Activated T-helper 1 cell treated with anti-CD3 and anti-CD28 coated beads, Interleukin-12 subunit alpha, Interleukin-12 subunit beta, Interleukin-2, Interleukin-4 antibody, amounts not matched to agents 30 ng/mL and 10 ng/mL and 1 ng/mL, durations not matched to agents 14 hours and 24 hours and 36 hours (primary cell): ENCODE measurements at regions not wholly inside any gene's neighbourhood (a gene's known extent, or its start where the extent isn't known, plus 50 kb on each side); places are given as distances from the start of the nearest gene placed in this dataset.

Source experiments
- DNase-seq: peaks from one replicate; pipeline ENCODE4 v3.0.0; 2021; ENCODE audit warnings: low spot score
- H3K27ac Mint-ChIP-seq: one replicate; pipeline ENCODE4 v1.8.0; 2021; ENCODE audit warnings: mild to moderate bottlenecking, mixed read lengths
- H3K27me3 Mint-ChIP-seq: one replicate; pipeline ENCODE4 v1.8.0; 2022; ENCODE audit warnings: mild to moderate bottlenecking, moderate library complexity, mixed read lengths; ENCODE audit not compliant: insufficient read depth
- H3K36me3 Mint-ChIP-seq: one replicate; pipeline ENCODE4 v1.8.0; 2021; ENCODE audit warnings: low read depth, mixed read lengths
- H3K4me1 Mint-ChIP-seq: one replicate; pipeline ENCODE4 v1.8.0; 2021; ENCODE audit warnings: low read depth, mixed read lengths
- H3K4me3 Mint-ChIP-seq: one replicate; pipeline ENCODE4 v1.8.0; 2021; ENCODE audit warnings: mild to moderate bottlenecking, moderate library complexity, mixed read lengths
- H3K9me3 Mint-ChIP-seq: one replicate; pipeline ENCODE4 v1.8.0; 2021; ENCODE audit warnings: mixed read lengths
- intact Hi-C: fragments of 100-400 bp; cut with micrococcal nuclease; formaldehyde crosslinking; loops from one replicate; pipeline ENCODE4 v1.15.1; 2024

GRCh38 chr2:181776336-181776735 lies 96.0 kb upstream of the NEUROD1 start:
- peaks cover 1% of the 10 kb centered on the region for H3K27me3 Mint-ChIP-seq
- intact Hi-C loops, result no loop called here
- no peaks in the 10 kb centered on the region for H3K36me3 Mint-ChIP-seq
- no peak overlapping the region for H3K4me3 Mint-ChIP-seq
- no peaks in the 10 kb centered on the region for H3K9me3 Mint-ChIP-seq
- H3K27ac Mint-ChIP-seq, result no peak overlapping the region
- peaks cover 5% of the 10 kb centered on the region for H3K4me1 Mint-ChIP-seq
- DNase-seq, result no peak

- no peak for DNase-seq
- Mint-ChIP-seq H3K4me1 (peaks cover 5% of the 10 kb centered on the region), H3K27ac (no peak overlapping the region), H3K36me3 (no peaks in the 10 kb centered on the region), H3K27me3 (no peaks in the 10 kb centered on the region), H3K9me3 (no peaks in the 10 kb centered on the region), H3K4me3 (no peak overlapping the region)
- intact Hi-C loops, result no loop called here
Measured at GRCh38 chr2:181777734-181778133, 97.4 kb upstream of the NEUROD1 start.

GRCh38 chr2:181778621-181779201 lies 98.4 kb upstream of the NEUROD1 start:
- Mint-ChIP-seq H3K9me3 (no peaks in the 10 kb centered on the region), H3K27me3 (peaks cover 3% of the 10 kb centered on the region), H3K36me3 (no peaks in the 10 kb centered on the region), H3K4me3 (no peak overlapping the region), H3K27ac (no peak overlapping the region), H3K4me1 (peaks cover 5% of the 10 kb centered on the region)
- DNase-seq, result no peak
- intact Hi-C loops, result no loop called here

DNA sequence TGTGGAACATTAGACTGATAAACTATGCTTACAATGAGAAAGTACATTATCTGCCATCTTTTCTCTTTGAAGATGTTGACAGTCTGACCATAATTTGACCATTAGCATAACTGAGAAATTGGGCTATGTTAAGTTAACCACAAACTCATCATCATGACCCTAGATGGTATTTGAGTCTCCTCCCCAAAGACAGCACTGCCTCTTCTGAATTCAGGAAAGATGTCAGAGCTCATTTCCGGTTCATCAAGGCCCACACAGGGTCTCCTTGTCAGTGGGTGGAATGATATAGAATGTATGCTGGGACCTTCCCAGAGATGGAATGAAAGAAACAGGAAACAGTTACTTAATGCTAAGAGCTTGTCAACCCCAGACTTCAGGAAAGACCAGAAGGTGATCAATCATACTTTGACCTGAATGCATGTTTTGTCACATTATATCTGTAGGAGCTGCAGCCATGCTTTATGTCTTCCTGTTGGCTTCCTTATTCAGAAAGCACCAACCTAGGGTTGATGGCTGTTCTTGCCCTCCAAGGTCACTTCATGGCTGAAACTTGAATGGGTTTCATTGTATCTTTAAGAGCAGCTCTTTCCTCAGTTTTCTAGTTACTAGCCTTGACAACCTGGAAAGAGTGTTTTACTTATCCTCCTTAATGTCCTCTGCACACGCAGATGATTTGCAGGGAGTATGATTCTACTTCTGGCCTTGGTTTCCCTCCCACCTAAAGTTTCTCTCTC lies 99.1 kb upstream of the NEUROD1 start:
- no peaks in the 10 kb centered on the region for H3K9me3 Mint-ChIP-seq
- H3K4me1 Mint-ChIP-seq, result peaks cover 5% of the 10 kb centered on the region
- no peak overlapping the region for H3K4me3 Mint-ChIP-seq
- no peak for DNase-seq
- H3K27me3 Mint-ChIP-seq, result peaks cover 3% of the 10 kb centered on the region
- H3K27ac Mint-ChIP-seq, result no peak overlapping the region
- intact Hi-C loops, result no loop called here
- H3K36me3 Mint-ChIP-seq, result no peaks in the 10 kb centered on the region

DNA sequence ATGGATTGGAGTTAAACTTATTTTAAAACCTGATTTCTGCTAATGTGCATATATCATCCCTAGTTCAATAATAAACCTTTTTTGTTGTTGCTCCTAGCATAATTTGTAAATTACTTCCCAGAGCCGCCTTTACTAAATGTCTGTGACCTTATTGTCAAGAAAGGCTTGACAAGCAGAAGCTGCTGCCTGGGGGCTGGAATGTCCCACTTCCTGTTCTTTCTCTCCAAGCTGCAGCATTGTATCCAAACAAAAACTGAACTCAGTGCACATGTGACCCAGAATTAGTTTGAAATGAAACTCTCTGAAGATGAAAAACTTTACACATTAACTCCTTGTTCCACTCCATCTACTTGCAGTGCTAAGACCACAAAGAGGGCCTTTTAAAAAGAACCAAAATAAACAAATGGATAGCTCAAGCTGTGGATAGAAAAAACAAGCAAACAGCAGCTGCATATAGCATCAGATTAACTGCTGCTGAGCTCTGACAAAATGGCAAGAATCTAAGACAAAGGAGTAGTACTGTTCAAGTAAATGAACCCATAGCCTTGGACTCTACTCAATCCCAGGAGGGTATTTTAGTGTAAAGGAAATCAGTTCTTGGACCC lies 99.8 kb upstream of the NEUROD1 start:
- Mint-ChIP-seq H3K9me3 (no peaks in the 10 kb centered on the region), H3K4me1 (peaks cover under 1% of the 10 kb centered on the region), H3K36me3 (no peaks in the 10 kb centered on the region), H3K4me3 (no peak overlapping the region), H3K27me3 (peaks cover 5% of the 10 kb centered on the region), H3K27ac (no peak overlapping the region)
- no peak for DNase-seq
- intact Hi-C loops, result no loop called here

GRCh38 chr2:181780657-181781056 lies 100.3 kb upstream of the NEUROD1 start:
- Mint-ChIP-seq H3K9me3 (no peaks in the 10 kb centered on the region), H3K27me3 (peaks cover 5% of the 10 kb centered on the region), H3K36me3 (no peaks in the 10 kb centered on the region), H3K4me1 (no peaks in the 10 kb centered on the region), H3K4me3 (no peak overlapping the region), H3K27ac (no peak overlapping the region)
- DNase-seq, result no peak
- intact Hi-C loops, result no loop called here

DNA sequence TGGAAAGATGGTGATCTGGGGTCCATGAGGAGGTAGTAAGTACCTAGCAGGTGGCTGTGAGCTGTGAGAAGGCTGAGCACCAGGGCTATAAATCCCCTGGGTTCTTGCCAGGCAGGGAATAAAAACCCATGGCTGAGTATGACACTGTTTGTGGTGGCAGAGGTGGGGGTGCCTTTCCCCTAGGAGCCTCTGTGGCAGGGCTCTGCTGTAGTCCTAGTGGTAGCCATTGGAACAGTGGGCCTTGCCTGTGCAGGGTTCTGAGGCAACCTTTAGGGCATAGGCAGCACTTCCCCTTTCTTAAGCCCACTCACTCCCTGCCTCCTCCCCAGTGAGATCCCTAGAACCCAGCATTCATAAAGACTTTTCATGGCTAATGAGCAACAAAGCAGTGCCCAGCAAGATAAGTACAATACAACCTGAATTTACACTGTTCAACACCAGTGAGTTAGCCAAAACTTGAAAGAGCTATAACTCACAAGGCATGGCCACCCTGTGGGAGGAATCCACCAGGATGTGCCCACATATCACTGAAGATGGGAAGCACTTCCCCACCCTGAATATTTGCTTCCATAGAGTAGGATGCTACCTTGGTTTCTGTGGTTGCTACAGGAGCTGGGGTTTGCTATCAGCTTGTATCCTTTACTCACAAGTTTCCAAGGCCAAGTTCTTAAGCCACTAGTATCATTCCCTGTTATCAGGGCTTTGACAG lies 100.9 kb upstream of the NEUROD1 start:
- DNase-seq, result no peak
- Mint-ChIP-seq H3K4me3 (no peak overlapping the region), H3K9me3 (no peaks in the 10 kb centered on the region), H3K27me3 (peaks cover 5% of the 10 kb centered on the region), H3K4me1 (no peaks in the 10 kb centered on the region), H3K36me3 (no peaks in the 10 kb centered on the region), H3K27ac (no peak overlapping the region)
- intact Hi-C loops, result no loop called here

DNA sequence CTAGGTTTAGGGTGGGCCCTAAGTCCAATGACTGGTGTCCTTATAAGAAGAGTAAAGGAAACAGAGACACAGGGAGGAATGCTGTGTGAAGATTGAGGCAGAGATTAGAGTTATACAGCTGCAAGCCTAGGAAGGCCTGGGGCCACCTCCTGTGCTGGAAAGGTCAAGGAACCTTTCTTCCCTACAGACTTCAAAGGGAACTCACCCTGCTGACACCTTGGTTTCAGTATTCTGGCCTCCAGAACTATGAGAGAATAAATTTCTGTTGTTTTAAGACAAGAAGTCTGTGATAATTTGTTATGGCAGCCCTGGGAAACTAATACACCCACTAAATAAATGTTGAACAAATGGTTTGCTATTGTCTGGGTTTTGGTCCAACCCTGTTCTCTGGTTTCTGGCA lies 102.3 kb upstream of the NEUROD1 start:
- H3K27me3 Mint-ChIP-seq, result peaks cover 5% of the 10 kb centered on the region
- no peak overlapping the region for H3K27ac Mint-ChIP-seq
- no peak for DNase-seq
- H3K4me3 Mint-ChIP-seq, result no peak overlapping the region
- H3K9me3 Mint-ChIP-seq, result no peaks in the 10 kb centered on the region
- H3K36me3 Mint-ChIP-seq, result no peaks in the 10 kb centered on the region
- peaks cover 1% of the 10 kb centered on the region for H3K4me1 Mint-ChIP-seq
- intact Hi-C loops, result no loop called here

GRCh38 chr2:181784556-181784955 lies 104.2 kb upstream of the NEUROD1 start:
- H3K36me3 Mint-ChIP-seq, result peaks cover 2% of the 10 kb centered on the region
- no peak overlapping the region for H3K27ac Mint-ChIP-seq
- peaks cover 9% of the 10 kb centered on the region for H3K4me1 Mint-ChIP-seq
- no peak for DNase-seq
- peaks cover 5% of the 10 kb centered on the region for H3K27me3 Mint-ChIP-seq
- intact Hi-C loops, result no loop called here
- no peaks in the 10 kb centered on the region for H3K9me3 Mint-ChIP-seq
- H3K4me3 Mint-ChIP-seq, result no peak overlapping the region

DNA sequence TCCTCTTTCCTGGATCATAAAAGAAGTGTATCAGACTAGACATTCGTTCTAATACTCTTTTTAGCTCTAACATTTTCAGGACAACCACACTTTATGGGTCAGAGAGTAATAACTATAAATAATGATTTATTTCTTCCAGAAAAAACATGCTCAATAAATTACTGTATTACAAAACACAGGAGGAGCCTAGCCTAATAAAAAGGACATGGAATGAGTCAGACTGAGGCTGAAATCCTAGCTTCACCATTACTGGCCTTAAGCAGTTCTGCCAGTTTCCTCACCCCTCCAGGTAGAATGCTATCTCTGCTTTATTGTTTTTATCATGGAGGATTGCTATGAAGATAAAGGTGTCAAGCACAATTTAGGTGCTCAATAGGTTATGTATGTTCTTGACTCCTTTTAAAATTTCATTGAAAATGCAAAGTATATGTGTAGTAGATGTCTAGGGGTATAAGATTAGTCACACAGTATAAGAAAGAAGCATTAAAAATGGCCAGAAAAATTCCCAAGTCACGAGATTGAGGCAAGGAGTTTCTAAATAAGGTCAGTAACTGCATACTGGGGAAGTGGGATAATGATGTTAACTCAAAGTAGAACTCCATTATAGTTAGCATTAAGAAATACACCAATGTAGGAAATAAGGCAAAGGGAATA lies 105.5 kb upstream of the NEUROD1 start:
- H3K4me1 Mint-ChIP-seq, result peaks cover 20% of the 10 kb centered on the region
- no peaks in the 10 kb centered on the region for H3K9me3 Mint-ChIP-seq

GRCh38 chr2:181786371-181787228 lies 104.9 kb upstream of the ITPRID2 start:
- Mint-ChIP-seq H3K27me3 (peaks cover 5% of the 10 kb centered on the region), H3K4me1 (peaks cover 28% of the 10 kb centered on the region), H3K36me3 (peaks cover 2% of the 10 kb centered on the region), H3K9me3 (no peaks in the 10 kb centered on the region), H3K4me3 (no peak overlapping the region), H3K27ac (no peak overlapping the region)
- DNase-seq, result no peak
- intact Hi-C loops, result no loop called here

More for the DNA sequence above, 105.5 kb upstream of the NEUROD1 start:
- DNase-seq, result no peak
- no peak overlapping the region for H3K4me3 Mint-ChIP-seq
- no peak overlapping the region for H3K27ac Mint-ChIP-seq
- peaks cover 2% of the 10 kb centered on the region for H3K36me3 Mint-ChIP-seq
- intact Hi-C loops, result no loop called here
- H3K27me3 Mint-ChIP-seq, result peaks cover 5% of the 10 kb centered on the region
